Activated naive CD4-positive, alpha-beta T cell treated with anti-CD3 and anti-CD28 coated beads, Interleukin-2, amount 50 U/mL, for 72 hours (primary cell): ENCODE measurements at regions not wholly inside any gene's neighbourhood (a gene's known extent, or its start where the extent isn't known, plus 50 kb on each side); places are given as distances from the start of the nearest gene placed in this dataset.
"Not testable (repeated sequence)": the region's sequence is repeated elsewhere in the genome, so short reads cannot be mapped to it uniquely, and the experiment has no call there.

Experiments used
- ATAC-seq, 2 donors: fragments of 150-1000 bp; cut with Tn5 transposase; 2 replicates each; pipeline ENCODE4 v1.10.0; 2021; ENCODE audit warnings: mild to moderate bottlenecking in 2 of 2, moderate library complexity in 2 of 2
- DNase-seq, 2 donors: peaks; one replicate each; pipeline ENCODE4 v3.0.0; 2021 to 2022; ENCODE audit warnings: low spot score in 2 of 2
- H3K27ac Mint-ChIP-seq, 2 donors: one replicate each; pipeline ENCODE4 v1.8.0; 2022; ENCODE audit warnings: mild to moderate bottlenecking in 2 of 2, mixed read lengths in 2 of 2
- H3K36me3 Mint-ChIP-seq, 2 donors: one replicate each; pipeline ENCODE4 v1.8.0; 2022; ENCODE audit warnings: mixed read lengths in 2 of 2
- H3K9me3 Mint-ChIP-seq, 2 donors: one replicate each; pipeline ENCODE4 v1.8.0; 2022; ENCODE audit warnings: mixed read lengths in 2 of 2

GRCh38 chr1:228662007-228662689 is 73.1 kb upstream of the RHOU start:
- DNase-seq, H3K9me3 Mint-ChIP-seq, H3K36me3 Mint-ChIP-seq, ATAC-seq, H3K27ac Mint-ChIP-seq: not testable (repeated sequence)

GRCh38 chr1:228664399-228664914 is 70.8 kb upstream of the RHOU start:
- ATAC-seq = no peak
- H3K9me3 Mint-ChIP-seq = no peaks in the 10 kb centered on the region
- no peak overlapping the region for H3K27ac Mint-ChIP-seq
- H3K36me3 Mint-ChIP-seq = no peaks in the 10 kb centered on the region
- peak in 1 of 2 donors; percentile 77 for DNase-seq

GRCh38 chr1:228666686-228667623 is 68.3 kb upstream of the RHOU start:
- Mint-ChIP-seq H3K27ac (no peak overlapping the region), H3K36me3 (no peaks in the 10 kb centered on the region), H3K9me3 (no peaks in the 10 kb centered on the region)
- DNase-seq = no peak
- no peak for ATAC-seq

- ATAC-seq (no peak), DNase-seq (no peak)
- H3K36me3 Mint-ChIP-seq = no peaks in the 10 kb centered on the region
- H3K27ac Mint-ChIP-seq = no peak overlapping the region
- no peaks in the 10 kb centered on the region for H3K9me3 Mint-ChIP-seq
These were observed 66.6 kb upstream of the RHOU start for GRCh38 chr1:228668553-228669241.

GRCh38 chr1:228669242-228669585 is 66.1 kb upstream of the RHOU start:
- no peak overlapping the region for H3K27ac Mint-ChIP-seq
- no peaks in the 10 kb centered on the region for H3K36me3 Mint-ChIP-seq
- no peak for ATAC-seq
- no peaks in the 10 kb centered on the region for H3K9me3 Mint-ChIP-seq
- no peak for DNase-seq

- not testable (repeated sequence) for H3K36me3 Mint-ChIP-seq, H3K9me3 Mint-ChIP-seq, DNase-seq, H3K27ac Mint-ChIP-seq, ATAC-seq
These were observed 54.2 kb upstream of the RHOU start for GRCh38 chr1:228681076-228681565.

- DNase-seq (no peak), ATAC-seq (no peak)
- no peaks in the 10 kb centered on the region for H3K9me3 Mint-ChIP-seq
- no peaks in the 10 kb centered on the region for H3K36me3 Mint-ChIP-seq
- H3K27ac Mint-ChIP-seq = no peak overlapping the region
These were observed 51.9 kb upstream of the RHOU start for GRCh38 chr1:228683428-228683827.

GRCh38 chr1:228684607-228685006 is 50.7 kb upstream of the RHOU start:
- no peak for DNase-seq
- Mint-ChIP-seq H3K9me3 (no peaks in the 10 kb centered on the region), H3K27ac (no peak overlapping the region), H3K36me3 (no peaks in the 10 kb centered on the region)
- ATAC-seq = no peak

GRCh38 chr1:228685081-228685660 is 50.1 kb upstream of the RHOU start:
- no peak overlapping the region for H3K27ac Mint-ChIP-seq
- ATAC-seq (no peak), DNase-seq (no peak)
- no peaks in the 10 kb centered on the region for H3K36me3 Mint-ChIP-seq
- H3K9me3 Mint-ChIP-seq = no peaks in the 10 kb centered on the region
